Astrocyte of the cerebellum (primary cell): ENCODE measurements at regions not wholly inside any gene's neighbourhood (a gene's known extent, or its start where the extent isn't known, plus 50 kb on each side); places are given as distances from the start of the nearest gene placed in this dataset.

Source experiments
- DNase-seq: peaks from one replicate; pipeline ENCODE4 v3.0.0-alpha.2; 2011; ENCODE audit warnings: low read depth
- H3K4me3 ChIP-seq: 2 replicates; pipeline ENCODE4 v1.5.1; 2011; ENCODE audit warnings: mild to moderate bottlenecking, low read depth, low read length, moderate library complexity
- in situ Hi-C: cut with HindIII; loops from 2 replicates; pipeline ENCODE4 v1.10.0; 2017; ENCODE audit warnings: low sequenced_read_pairs
- TF ChIP-seq, protein P1 (sequence below): IDR thresholded peaks from 2 replicates; pipeline ENCODE4 v1.5.1; 2012; ENCODE audit warnings: low read length, low read depth, moderate library complexity, mild to moderate bottlenecking; ENCODE audit errors: missing control alignments

DNA sequence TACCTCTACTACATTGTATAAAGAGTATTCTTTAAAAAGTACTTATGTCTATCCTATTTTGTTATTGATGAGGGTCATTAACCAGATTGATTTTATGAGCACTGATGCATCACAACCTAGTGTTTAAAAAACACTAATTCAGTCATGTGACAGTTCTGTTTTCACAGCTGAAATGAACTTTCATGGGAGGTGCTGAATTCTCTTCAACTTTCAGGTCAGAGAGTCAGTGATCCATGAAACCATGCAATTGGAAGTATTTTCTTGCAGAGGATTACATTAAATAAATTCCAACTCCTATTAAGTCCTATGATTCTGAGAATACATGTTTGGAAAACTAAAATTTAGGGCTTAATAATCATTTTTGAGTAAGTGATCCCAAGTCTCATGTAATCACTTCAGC lies 889.4 kb downstream of the KCNA4 start:
- H3K4me3 ChIP-seq: no peak overlapping the region
- no peak for DNase-seq
- in situ Hi-C loops: no loop called here
- TF ChIP-seq, protein P1, sequence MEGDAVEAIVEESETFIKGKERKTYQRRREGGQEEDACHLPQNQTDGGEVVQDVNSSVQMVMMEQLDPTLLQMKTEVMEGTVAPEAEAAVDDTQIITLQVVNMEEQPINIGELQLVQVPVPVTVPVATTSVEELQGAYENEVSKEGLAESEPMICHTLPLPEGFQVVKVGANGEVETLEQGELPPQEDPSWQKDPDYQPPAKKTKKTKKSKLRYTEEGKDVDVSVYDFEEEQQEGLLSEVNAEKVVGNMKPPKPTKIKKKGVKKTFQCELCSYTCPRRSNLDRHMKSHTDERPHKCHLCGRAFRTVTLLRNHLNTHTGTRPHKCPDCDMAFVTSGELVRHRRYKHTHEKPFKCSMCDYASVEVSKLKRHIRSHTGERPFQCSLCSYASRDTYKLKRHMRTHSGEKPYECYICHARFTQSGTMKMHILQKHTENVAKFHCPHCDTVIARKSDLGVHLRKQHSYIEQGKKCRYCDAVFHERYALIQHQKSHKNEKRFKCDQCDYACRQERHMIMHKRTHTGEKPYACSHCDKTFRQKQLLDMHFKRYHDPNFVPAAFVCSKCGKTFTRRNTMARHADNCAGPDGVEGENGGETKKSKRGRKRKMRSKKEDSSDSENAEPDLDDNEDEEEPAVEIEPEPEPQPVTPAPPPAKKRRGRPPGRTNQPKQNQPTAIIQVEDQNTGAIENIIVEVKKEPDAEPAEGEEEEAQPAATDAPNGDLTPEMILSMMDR: no peak

DNA sequence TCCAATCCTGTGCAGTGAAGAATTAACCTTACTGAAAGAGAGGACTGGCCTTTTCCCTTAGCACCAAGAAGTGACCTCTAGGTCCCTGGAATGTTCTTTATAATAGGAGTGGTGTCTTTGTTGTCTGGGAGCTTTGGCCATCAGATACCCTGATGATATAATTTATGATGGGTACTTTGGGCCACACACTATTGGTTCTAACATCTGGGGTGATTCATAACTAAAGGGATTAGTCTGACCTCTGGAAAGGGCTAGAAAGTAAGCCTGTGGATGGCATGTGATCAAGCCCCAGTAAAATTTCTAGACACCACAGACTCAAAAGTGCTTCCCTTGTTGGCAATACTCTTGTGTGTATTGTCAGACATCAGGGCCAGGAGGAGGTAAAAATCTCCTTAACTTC lies 891.2 kb downstream of the KCNA4 start:
- H3K4me3 ChIP-seq: no peak overlapping the region
- TF ChIP-seq, protein P1: no peak
- in situ Hi-C loops: no loop called here
- DNase-seq: no peak

DNA sequence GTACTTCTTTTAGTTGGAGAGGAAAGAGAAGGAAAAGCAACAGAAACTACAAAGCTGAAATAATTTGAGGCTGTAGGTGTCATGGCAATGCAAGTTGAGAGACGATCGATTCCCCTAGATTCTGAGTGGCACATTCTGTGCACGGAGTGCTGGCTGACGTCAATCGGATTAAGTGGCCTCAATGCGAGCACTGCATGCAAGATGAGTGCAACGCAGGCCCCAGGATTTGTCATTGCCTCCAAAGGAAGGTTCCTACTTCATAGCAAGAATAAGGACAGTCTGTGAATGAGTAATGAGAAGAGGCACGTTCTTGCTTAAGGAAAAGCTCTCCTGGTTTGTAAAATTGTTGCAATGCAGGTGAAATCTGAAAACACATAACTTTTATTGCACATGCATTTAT lies 892.4 kb downstream of the KCNA4 start:
- TF ChIP-seq, protein P1: no peak
- in situ Hi-C loops: no loop called here
- H3K4me3 ChIP-seq: no peak overlapping the region
- no peak for DNase-seq

DNA sequence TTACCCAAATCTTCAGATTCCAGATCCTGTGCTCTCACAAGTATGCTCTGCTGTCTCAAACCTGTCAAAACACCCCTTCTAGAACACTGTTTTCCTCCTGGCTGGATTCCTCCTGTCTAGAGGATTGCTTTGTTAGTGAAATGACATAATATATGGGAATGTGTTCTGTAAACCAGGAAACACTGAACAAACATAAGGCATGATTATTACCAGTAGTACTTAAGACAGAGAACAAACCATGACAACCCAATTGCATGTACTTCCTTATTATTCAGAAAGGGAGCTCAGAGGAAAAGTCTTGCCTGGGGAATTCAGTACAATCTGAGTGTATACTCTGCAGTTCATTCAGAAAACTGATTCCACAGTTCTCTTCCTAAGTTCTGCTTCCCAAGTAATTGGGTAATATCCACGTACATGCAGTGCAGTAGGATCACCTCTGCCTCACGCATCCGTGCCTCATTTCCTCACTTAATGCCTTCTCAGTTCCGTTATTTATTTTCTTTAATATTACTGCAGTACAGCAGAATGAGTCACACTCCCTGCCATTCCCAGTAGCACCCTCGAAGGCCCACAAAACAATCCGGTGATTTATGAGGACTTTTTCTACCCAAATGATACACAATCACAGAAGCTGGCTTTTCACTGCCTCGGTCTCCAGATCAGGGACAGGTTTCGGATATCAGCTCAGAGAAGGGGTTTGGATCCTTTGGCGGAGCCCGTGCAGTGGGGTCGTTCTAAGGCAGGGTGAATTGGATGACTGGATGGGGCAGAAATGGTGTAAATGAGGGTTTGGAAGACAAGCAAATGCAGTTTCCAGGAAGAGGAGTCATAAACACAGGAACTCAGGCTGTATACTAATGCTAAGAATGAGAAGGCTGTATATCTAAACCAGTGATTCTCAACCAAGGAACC lies 896.9 kb downstream of the KCNA4 start:
- H3K4me3 ChIP-seq: no peak overlapping the region
- in situ Hi-C loops: no loop called here
- TF ChIP-seq, protein P1: no peak
- peak; percentile 49 for DNase-seq

DNA sequence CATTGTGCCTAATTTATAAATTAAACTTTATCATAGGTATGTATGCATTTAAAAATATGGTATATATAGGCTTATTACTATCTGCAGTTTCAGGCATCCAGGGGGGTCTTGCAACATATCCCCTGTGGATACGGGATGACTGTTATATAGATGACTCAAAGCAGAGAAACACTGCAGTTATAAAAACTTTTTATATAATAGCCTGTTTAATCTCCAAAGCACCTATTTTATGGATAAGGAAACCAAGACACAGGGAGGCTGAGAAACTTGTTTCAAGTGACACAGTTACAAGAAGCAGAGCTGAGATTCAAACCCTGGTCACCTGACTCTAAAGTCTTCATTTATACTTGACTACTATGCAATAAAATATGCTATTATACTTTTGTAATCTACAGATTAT lies 897.7 kb downstream of the KCNA4 start:
- no peak overlapping the region for H3K4me3 ChIP-seq
- DNase-seq: no peak
- in situ Hi-C loops: no loop called here
- TF ChIP-seq, protein P1: no peak

DNA sequence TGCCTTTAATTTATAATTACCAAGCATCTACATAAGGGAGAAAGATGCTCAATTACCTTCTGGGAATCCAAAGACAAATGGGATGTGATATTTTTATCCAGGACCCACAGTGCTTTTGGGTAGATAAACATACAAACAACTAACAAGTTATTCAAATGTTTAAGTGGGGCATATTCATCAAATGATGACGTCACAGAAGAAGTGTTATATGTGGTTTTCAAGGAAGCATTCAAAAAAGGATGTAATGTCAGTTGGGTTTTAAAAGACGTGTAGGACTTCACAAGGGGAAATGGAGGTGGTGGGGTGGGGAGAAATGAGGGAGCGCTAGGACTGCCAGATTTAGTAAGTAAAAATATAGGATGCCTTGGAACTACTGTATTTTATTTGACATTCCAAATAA lies 915.9 kb downstream of the KCNA4 start:
- in situ Hi-C loops: no loop called here
- DNase-seq: no peak
- TF ChIP-seq, protein P1: no peak
- H3K4me3 ChIP-seq: no peak overlapping the region
